Effector memory CD8-positive, alpha-beta T cell (primary cell): ENCODE measurements at regions not wholly inside any gene's neighbourhood (a gene's known extent, or its start where the extent isn't known, plus 50 kb on each side); places are given as distances from the start of the nearest gene placed in this dataset.

Experiments used
- ATAC-seq: fragments of 150-1000 bp; cut with Tn5 transposase; replicated peaks from 2 replicates; pipeline ENCODE4 v1.10.0; 2021; ENCODE audit warnings: mild to moderate bottlenecking, moderate library complexity
- DNase-seq, 3 experiments: peaks; one replicate each; pipeline ENCODE4 v3.0.0; 2021
- H3K27ac Mint-ChIP-seq, 2 donors: one replicate each; pipeline ENCODE4 v1.8.0; 2022; ENCODE audit warnings: mild to moderate bottlenecking in 2 of 2, mixed read lengths in 2 of 2, moderate library complexity in 2 of 2
- H3K27me3 Mint-ChIP-seq, 2 donors: one replicate each; pipeline ENCODE4 v1.8.0; 2022; ENCODE audit warnings: mixed read lengths in 2 of 2
- H3K36me3 Mint-ChIP-seq: one replicate; pipeline ENCODE4 v1.8.0; 2022; ENCODE audit warnings: mild to moderate bottlenecking, moderate library complexity, mixed read lengths; ENCODE audit not compliant: insufficient read depth
- H3K4me1 Mint-ChIP-seq, 2 donors: one replicate each; pipeline ENCODE4 v1.8.0; 2022; ENCODE audit warnings: low read depth in 2 of 2, mixed read lengths in 2 of 2
- H3K4me3 Mint-ChIP-seq, 2 donors: one replicate each; pipeline ENCODE4 v1.8.0; 2022; ENCODE audit warnings: mild to moderate bottlenecking in 2 of 2, mixed read lengths in 2 of 2, moderate library complexity in 2 of 2
- H3K9me3 Mint-ChIP-seq, 2 donors: one replicate each; pipeline ENCODE4 v1.8.0; 2022; ENCODE audit warnings: mixed read lengths in 2 of 2

- Mint-ChIP-seq H3K4me1 (no peaks in the 10 kb centered on the region), H3K36me3 (no peaks in the 10 kb centered on the region), H3K4me3 (no peak overlapping the region), H3K27me3 (peaks cover 0 to 21% of the 10 kb centered on the region in 2 donors), H3K9me3 (no peaks in the 10 kb centered on the region), H3K27ac (no peak overlapping the region)
- no peak for ATAC-seq
- DNase-seq = no peak
Measured at GRCh38 chr1:208654241-208654640, 410.1 kb upstream of the PLXNA2 start.

- Mint-ChIP-seq H3K27me3 (peaks cover 9 to 11% of the 10 kb centered on the region in 2 donors), H3K27ac (no peak overlapping the region), H3K9me3 (no peaks in the 10 kb centered on the region), H3K4me3 (no peak overlapping the region), H3K4me1 (no peaks in the 10 kb centered on the region), H3K36me3 (no peaks in the 10 kb centered on the region)
- no peak for ATAC-seq
- no peak for DNase-seq
Measured at GRCh38 chr1:208665936-208666335, 421.8 kb upstream of the PLXNA2 start.

GRCh38 chr1:208668991-208669390 is 424.8 kb upstream of the PLXNA2 start:
- Mint-ChIP-seq H3K4me3 (no peak overlapping the region), H3K4me1 (no peaks in the 10 kb centered on the region), H3K36me3 (no peaks in the 10 kb centered on the region)

GRCh38 chr1:208670778-208671177 is 426.6 kb upstream of the PLXNA2 start:
- no peak for DNase-seq
- Mint-ChIP-seq H3K36me3 (no peaks in the 10 kb centered on the region), H3K27me3 (peaks cover 0 to 6% of the 10 kb centered on the region in 2 donors), H3K4me1 (no peaks in the 10 kb centered on the region), H3K4me3 (no peak overlapping the region), H3K27ac (no peak overlapping the region), H3K9me3 (no peaks in the 10 kb centered on the region)
- no peak for ATAC-seq

More at GRCh38 chr1:208668991-208669390, 424.8 kb upstream of the PLXNA2 start:
- Mint-ChIP-seq H3K27me3 (peaks cover 3 to 6% of the 10 kb centered on the region in 2 donors), H3K9me3 (no peaks in the 10 kb centered on the region), H3K27ac (no peak overlapping the region)
- DNase-seq (no peak), ATAC-seq (no peak)

GRCh38 chr1:208681878-208682663 is 437.9 kb upstream of the PLXNA2 start:
- peaks cover 0 to 11% of the 10 kb centered on the region in 2 donors for H3K9me3 Mint-ChIP-seq
- DNase-seq (no peak), ATAC-seq (no peak)
- H3K27ac Mint-ChIP-seq = no peak overlapping the region
- H3K36me3 Mint-ChIP-seq = no peaks in the 10 kb centered on the region
- no peaks in the 10 kb centered on the region for H3K4me1 Mint-ChIP-seq
- peaks cover 9 to 40% of the 10 kb centered on the region in 2 donors for H3K27me3 Mint-ChIP-seq
- no peak overlapping the region for H3K4me3 Mint-ChIP-seq

GRCh38 chr1:208682664-208683013 is 438.5 kb upstream of the PLXNA2 start:
- Mint-ChIP-seq H3K27ac (no peak overlapping the region), H3K4me3 (no peak overlapping the region), H3K36me3 (no peaks in the 10 kb centered on the region), H3K4me1 (no peaks in the 10 kb centered on the region), H3K27me3 (peaks cover 9 to 34% of the 10 kb centered on the region in 2 donors), H3K9me3 (peaks cover 0 to 11% of the 10 kb centered on the region in 2 donors)
- ATAC-seq = no peak
- no peak for DNase-seq

- H3K27ac Mint-ChIP-seq = no peak overlapping the region
- H3K27me3 Mint-ChIP-seq = peaks cover 9 to 32% of the 10 kb centered on the region in 2 donors
- ATAC-seq (no peak), DNase-seq (no peak)
- H3K4me1 Mint-ChIP-seq = no peaks in the 10 kb centered on the region
- peaks cover 0 to 11% of the 10 kb centered on the region in 2 donors for H3K9me3 Mint-ChIP-seq
- no peaks in the 10 kb centered on the region for H3K36me3 Mint-ChIP-seq
- no peak overlapping the region for H3K4me3 Mint-ChIP-seq
Measured at GRCh38 chr1:208683141-208683540, 439.0 kb upstream of the PLXNA2 start.

GRCh38 chr1:208684192-208684591 is 440.0 kb upstream of the PLXNA2 start:
- Mint-ChIP-seq H3K27me3 (peaks cover 9 to 36% of the 10 kb centered on the region in 2 donors), H3K4me1 (no peaks in the 10 kb centered on the region), H3K9me3 (peaks cover 2 to 11% of the 10 kb centered on the region in 2 donors), H3K36me3 (no peaks in the 10 kb centered on the region), H3K4me3 (no peak overlapping the region), H3K27ac (no peak overlapping the region)
- ATAC-seq = no peak
- no peak for DNase-seq

- peaks cover 9 to 42% of the 10 kb centered on the region in 2 donors for H3K27me3 Mint-ChIP-seq
Measured at GRCh38 chr1:208686592-208686991, 442.4 kb upstream of the PLXNA2 start.

GRCh38 chr1:208688656-208689315 is 444.6 kb upstream of the PLXNA2 start:
- Mint-ChIP-seq H3K27me3 (peaks cover 0 to 25% of the 10 kb centered on the region in 2 donors), H3K4me1 (no peaks in the 10 kb centered on the region), H3K36me3 (no peaks in the 10 kb centered on the region), H3K4me3 (no peak overlapping the region), H3K27ac (no peak overlapping the region), H3K9me3 (peaks cover 2 to 7% of the 10 kb centered on the region in 2 donors)
- ATAC-seq (no peak), DNase-seq (no peak)

More at GRCh38 chr1:208686592-208686991, 442.4 kb upstream of the PLXNA2 start:
- H3K4me1 Mint-ChIP-seq = no peaks in the 10 kb centered on the region
- no peak for ATAC-seq
- no peak overlapping the region for H3K27ac Mint-ChIP-seq
- no peaks in the 10 kb centered on the region for H3K36me3 Mint-ChIP-seq
- peaks cover 2 to 11% of the 10 kb centered on the region in 2 donors for H3K9me3 Mint-ChIP-seq
- DNase-seq = no peak
- no peak overlapping the region for H3K4me3 Mint-ChIP-seq

- H3K4me3 Mint-ChIP-seq = no peak overlapping the region
- H3K4me1 Mint-ChIP-seq = no peaks in the 10 kb centered on the region
- peaks cover 0 to 17% of the 10 kb centered on the region in 2 donors for H3K27me3 Mint-ChIP-seq
- ATAC-seq (no peak), DNase-seq (no peak)
- no peak overlapping the region for H3K27ac Mint-ChIP-seq
- H3K9me3 Mint-ChIP-seq = peaks cover 0 to 2% of the 10 kb centered on the region in 2 donors
- no peaks in the 10 kb centered on the region for H3K36me3 Mint-ChIP-seq
Measured at GRCh38 chr1:208691012-208691411, 446.8 kb upstream of the PLXNA2 start.

GRCh38 chr1:208709981-208710380 is 465.8 kb upstream of the PLXNA2 start:
- H3K4me1 Mint-ChIP-seq = no peaks in the 10 kb centered on the region
- H3K27ac Mint-ChIP-seq = no peak overlapping the region
- no peak overlapping the region for H3K4me3 Mint-ChIP-seq
- DNase-seq (no peak), ATAC-seq (no peak)
- no peaks in the 10 kb centered on the region for H3K27me3 Mint-ChIP-seq
- H3K9me3 Mint-ChIP-seq = no peaks in the 10 kb centered on the region
- H3K36me3 Mint-ChIP-seq = no peaks in the 10 kb centered on the region

GRCh38 chr1:208714323-208714722 is 470.1 kb upstream of the PLXNA2 start:
- ATAC-seq = no peak
- peaks cover 5 to 11% of the 10 kb centered on the region in 2 donors for H3K27me3 Mint-ChIP-seq
- H3K36me3 Mint-ChIP-seq = no peaks in the 10 kb centered on the region
- H3K4me1 Mint-ChIP-seq = no peaks in the 10 kb centered on the region
- H3K9me3 Mint-ChIP-seq = peaks cover 3 to 6% of the 10 kb centered on the region in 2 donors
- DNase-seq = no peak
- no peak overlapping the region for H3K27ac Mint-ChIP-seq
- H3K4me3 Mint-ChIP-seq = no peak overlapping the region

GRCh38 chr1:208717525-208717924 is 473.3 kb upstream of the PLXNA2 start:
- no peak for DNase-seq
- H3K4me3 Mint-ChIP-seq = no peak overlapping the region
- H3K4me1 Mint-ChIP-seq = no peaks in the 10 kb centered on the region
- ATAC-seq = no peak
- no peak overlapping the region for H3K27ac Mint-ChIP-seq
- peaks cover 7 to 13% of the 10 kb centered on the region in 2 donors for H3K9me3 Mint-ChIP-seq
- peaks cover 7 to 15% of the 10 kb centered on the region in 2 donors for H3K27me3 Mint-ChIP-seq
- no peaks in the 10 kb centered on the region for H3K36me3 Mint-ChIP-seq
